Ishikawa (cell line): ENCODE measurements at regions not wholly inside any gene's neighbourhood (a gene's known extent, or its start where the extent isn't known, plus 50 kb on each side); places are given as distances from the start of the nearest gene placed in this dataset.

ENCODE experiments used
- CEBPB ChIP-seq: IDR thresholded peaks from 2 replicates; pipeline ENCODE4 v1.6.1; 2012
- CREB1 ChIP-seq: IDR thresholded peaks from 2 replicates; pipeline ENCODE4 v1.6.1; 2012; ENCODE audit warnings: low read depth
- EGR1 ChIP-seq: IDR thresholded peaks from 2 replicates; pipeline ENCODE4 v1.6.1; 2012
- EP300 ChIP-seq: IDR thresholded peaks from 2 replicates; pipeline ENCODE4 v1.6.1; 2012; ENCODE audit warnings: borderline replicate concordance
- FOXM1 ChIP-seq: IDR thresholded peaks from 2 replicates; pipeline ENCODE4 v1.6.1; 2012; ENCODE audit warnings: low read depth, borderline replicate concordance
- MAX ChIP-seq: IDR thresholded peaks from 2 replicates; pipeline ENCODE4 v1.6.1; 2012
- NFIC ChIP-seq: IDR thresholded peaks from 2 replicates; pipeline ENCODE4 v1.6.1; 2012
- RAD21 ChIP-seq: IDR thresholded peaks from 2 replicates; pipeline ENCODE4 v1.6.1; 2012; ENCODE audit warnings: low read depth
- REST ChIP-seq: IDR thresholded peaks from 2 replicates; pipeline ENCODE4 v1.6.1; 2012; ENCODE audit warnings: low read depth, mild to moderate bottlenecking
- TAF1 ChIP-seq: IDR thresholded peaks from 2 replicates; pipeline ENCODE4 v1.6.1; 2012; ENCODE audit warnings: low read depth, mild to moderate bottlenecking
- TCF12 ChIP-seq: IDR thresholded peaks from 2 replicates; pipeline ENCODE4 v1.6.1; 2012; ENCODE audit warnings: low read depth
- TEAD4 ChIP-seq: IDR thresholded peaks from 2 replicates; pipeline ENCODE4 v1.6.1; 2012
- USF1 ChIP-seq: IDR thresholded peaks from 2 replicates; pipeline ENCODE4 v1.6.1; 2012
- YY1 ChIP-seq: IDR thresholded peaks from 2 replicates; pipeline ENCODE4 v1.6.1; 2012; ENCODE audit warnings: low read depth
- ZBTB7A ChIP-seq: IDR thresholded peaks from 2 replicates; pipeline ENCODE4 v1.6.1; 2012; ENCODE audit warnings: low read depth

GRCh38 chr13:39976481-39976880 is 321.0 kb downstream of the COG6 start:
- TF ChIP-seq EGR1 (no peak), TCF12 (no peak), YY1 (no peak), EP300 (no peak), CEBPB (no peak), FOXM1 (no peak), REST (no peak), CREB1 (no peak), NFIC (no peak), MAX (no peak), RAD21 (no peak), ZBTB7A (no peak), TAF1 (no peak), TEAD4 (no peak), USF1 (no peak)

GRCh38 chr13:39981056-39981455 is 325.6 kb downstream of the COG6 start:
- TF ChIP-seq YY1: no peak
- no peak for TF ChIP-seq EGR1

- TF ChIP-seq ZBTB7A (no peak), NFIC (0 out of 2 replicates have a peak, but pooled peaks have one; percentile 38)
Measured at GRCh38 chr13:39982745-39983144, 327.3 kb downstream of the COG6 start.

- no peak for TF ChIP-seq ZBTB7A
Measured at GRCh38 chr13:39985071-39985470, 329.6 kb downstream of the COG6 start.

GRCh38 chr13:39988351-39988750 is 332.9 kb downstream of the COG6 start:
- TF ChIP-seq TAF1: no peak
- no peak for TF ChIP-seq NFIC
- no peak for TF ChIP-seq CREB1
- no peak for TF ChIP-seq USF1
- TF ChIP-seq EGR1: no peak
- no peak for TF ChIP-seq TEAD4
- no peak for TF ChIP-seq TCF12
- TF ChIP-seq REST: no peak
- no peak for TF ChIP-seq YY1
- no peak for TF ChIP-seq RAD21

- no peak for TF ChIP-seq USF1
- no peak for TF ChIP-seq MAX
- TF ChIP-seq CEBPB: no peak
- TF ChIP-seq FOXM1: no peak
- no peak for TF ChIP-seq RAD21
- no peak for TF ChIP-seq EGR1
Measured at GRCh38 chr13:39998166-39998565, 342.7 kb downstream of the COG6 start.

- TF ChIP-seq CEBPB (no peak), CREB1 (no peak), MAX (no peak), FOXM1 (no peak), NFIC (no peak), YY1 (no peak)
Measured at GRCh38 chr13:40002016-40002415, 346.6 kb downstream of the COG6 start.
